ENCODE measurements at regions not wholly inside any gene's neighbourhood (a gene's known extent, or its start where the extent isn't known, plus 50 kb on each side); places are given as distances from the start of the nearest gene placed in this dataset.

GRCh38 chr2:41152318-41152717 is 700.4 kb upstream of the SLC8A1 start:
- TF ChIP-seq YY1 (IDR thresholded peaks at IDR 0.05; ENCODE audit: insufficient read depth, insufficient read length) = no peak
- TF ChIP-seq ZNF274 (IDR thresholded peaks at IDR 0.05; ENCODE audit: low read depth, low read length) = no peak

Data from NT2/D1 (cell line).